ENCODE measurements at regions not wholly inside any gene's neighbourhood (a gene's known extent, or its start where the extent isn't known, plus 50 kb on each side); places are given as distances from the start of the nearest gene placed in this dataset.

DNA sequence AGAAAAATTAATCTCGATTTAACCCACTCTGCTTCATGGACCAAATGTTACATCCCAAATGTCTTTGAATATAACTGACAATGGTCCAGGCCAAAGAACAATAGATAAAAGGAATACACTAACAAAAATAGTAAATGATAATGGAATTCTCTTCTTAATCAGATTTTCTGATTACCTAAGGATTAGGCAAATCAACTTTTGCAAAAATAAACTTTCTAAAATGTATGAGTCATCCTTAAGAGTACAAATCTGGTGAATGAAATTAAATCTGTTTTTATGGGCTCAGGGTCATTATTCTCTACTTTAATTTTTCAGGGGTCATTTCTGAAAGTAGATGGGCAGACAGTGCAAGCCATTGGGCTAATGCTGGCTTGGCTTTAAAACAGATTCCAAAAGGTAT, 102.1 kb upstream of the FAM13C start:
- no peak for TF ChIP-seq CTCF (IDR thresholded peaks at IDR 0.05; ENCODE audit: low read depth, low read length)
- TF ChIP-seq EZH2phosphoT487 (IDR thresholded peaks at IDR 0.05; ENCODE audit: low read depth) = no peak

Data from OCI-LY3 (cell line).